ENCODE measurements at regions not wholly inside any gene's neighbourhood (a gene's known extent, or its start where the extent isn't known, plus 50 kb on each side); places are given as distances from the start of the nearest gene placed in this dataset.

DNA sequence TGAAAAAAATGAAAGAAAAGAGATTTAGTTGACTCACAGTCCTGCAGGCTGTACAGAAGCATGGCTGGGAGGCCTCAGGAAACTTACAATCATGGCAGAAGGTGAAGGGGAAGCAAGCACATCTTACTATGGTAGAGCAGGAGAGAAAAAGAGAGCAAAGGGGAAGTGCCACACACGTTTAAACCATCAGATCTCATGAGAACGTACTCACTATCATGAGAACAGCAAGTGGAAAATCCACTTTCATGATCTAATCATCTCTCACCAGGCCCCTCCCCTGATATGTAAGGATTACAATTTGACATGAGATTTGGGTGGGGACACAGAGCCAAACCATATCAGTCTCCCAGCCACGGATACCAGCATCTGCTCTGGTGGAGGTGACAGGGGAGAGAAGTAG lies 50.8 kb upstream of the CPOX start:
- no peak for DNase-seq (ENCODE audit: insufficient read length, low spot score)
- TF ChIP-seq, protein P1, sequence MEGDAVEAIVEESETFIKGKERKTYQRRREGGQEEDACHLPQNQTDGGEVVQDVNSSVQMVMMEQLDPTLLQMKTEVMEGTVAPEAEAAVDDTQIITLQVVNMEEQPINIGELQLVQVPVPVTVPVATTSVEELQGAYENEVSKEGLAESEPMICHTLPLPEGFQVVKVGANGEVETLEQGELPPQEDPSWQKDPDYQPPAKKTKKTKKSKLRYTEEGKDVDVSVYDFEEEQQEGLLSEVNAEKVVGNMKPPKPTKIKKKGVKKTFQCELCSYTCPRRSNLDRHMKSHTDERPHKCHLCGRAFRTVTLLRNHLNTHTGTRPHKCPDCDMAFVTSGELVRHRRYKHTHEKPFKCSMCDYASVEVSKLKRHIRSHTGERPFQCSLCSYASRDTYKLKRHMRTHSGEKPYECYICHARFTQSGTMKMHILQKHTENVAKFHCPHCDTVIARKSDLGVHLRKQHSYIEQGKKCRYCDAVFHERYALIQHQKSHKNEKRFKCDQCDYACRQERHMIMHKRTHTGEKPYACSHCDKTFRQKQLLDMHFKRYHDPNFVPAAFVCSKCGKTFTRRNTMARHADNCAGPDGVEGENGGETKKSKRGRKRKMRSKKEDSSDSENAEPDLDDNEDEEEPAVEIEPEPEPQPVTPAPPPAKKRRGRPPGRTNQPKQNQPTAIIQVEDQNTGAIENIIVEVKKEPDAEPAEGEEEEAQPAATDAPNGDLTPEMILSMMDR (IDR thresholded peaks at IDR 0.05; ENCODE audit: insufficient read depth, missing control alignments): no peak
- FAIRE-seq: no peak

DNA sequence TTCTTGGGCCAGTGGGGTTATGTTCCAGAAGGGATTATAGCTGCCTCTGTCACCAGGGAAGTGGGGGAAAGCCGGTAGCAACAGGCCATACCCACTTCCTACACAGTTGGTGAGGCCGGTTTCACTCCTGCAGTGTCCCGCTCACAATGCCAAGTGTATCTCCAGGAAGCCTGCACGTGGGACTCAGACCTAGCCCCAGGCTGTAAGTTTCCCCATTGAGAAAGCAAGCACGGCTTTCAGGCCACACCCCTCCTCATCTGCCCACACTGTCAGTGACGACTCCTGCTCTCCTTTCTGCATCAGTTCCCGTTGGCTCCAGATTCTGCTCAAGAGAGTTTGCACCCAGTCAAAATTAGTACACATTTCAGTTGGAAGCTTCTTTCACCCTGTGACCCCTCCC lies 51.6 kb upstream of the CPOX start:
- DNase-seq (ENCODE audit: insufficient read length, low spot score): no peak
- FAIRE-seq: no peak
- TF ChIP-seq, protein P1 (IDR thresholded peaks at IDR 0.05; ENCODE audit: insufficient read depth, missing control alignments): no peak

DNA sequence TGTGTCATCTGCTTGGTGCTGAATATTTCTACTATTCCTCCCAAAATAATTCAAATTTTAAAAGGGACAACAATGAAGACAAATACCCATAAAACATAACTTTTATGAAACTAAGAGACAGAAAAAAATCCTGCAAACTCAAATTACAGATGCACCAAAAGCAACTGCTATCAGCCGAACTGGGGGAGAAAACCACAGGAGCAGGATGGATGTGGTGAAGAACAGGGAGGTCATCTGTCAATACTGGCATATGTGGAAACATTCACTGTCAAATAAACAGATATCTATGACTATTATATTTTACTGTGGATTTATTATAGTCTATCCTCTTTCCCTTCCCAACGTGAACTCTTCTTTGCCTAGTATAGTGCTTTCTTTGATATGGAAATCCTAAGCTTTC lies 53.3 kb upstream of the CPOX start:
- FAIRE-seq (no peak), DNase-seq (ENCODE audit: insufficient read length, low spot score) (no peak)
- TF ChIP-seq, protein P1 (IDR thresholded peaks at IDR 0.05; ENCODE audit: insufficient read depth, missing control alignments): no peak

DNA sequence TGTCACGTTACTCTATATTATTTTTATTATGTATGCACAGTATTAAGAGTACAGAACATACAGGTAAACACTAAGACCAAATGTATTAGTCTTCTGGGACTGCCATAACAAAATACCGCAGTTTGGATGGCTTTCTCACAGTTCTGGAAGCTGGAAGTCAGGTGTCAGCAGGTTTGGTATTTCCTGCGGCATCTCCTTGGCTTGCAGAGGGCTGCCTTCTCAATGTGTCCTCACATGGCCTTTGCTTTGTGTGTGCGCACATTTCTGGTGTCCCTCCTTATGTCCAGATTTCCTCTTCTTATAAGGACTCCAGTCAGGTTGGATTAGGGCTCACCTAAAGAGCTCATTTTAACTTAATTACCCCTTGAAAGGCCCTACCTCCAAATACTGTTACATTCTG lies 53.8 kb upstream of the CPOX start:
- TF ChIP-seq, protein P1 (IDR thresholded peaks at IDR 0.05; ENCODE audit: insufficient read depth, missing control alignments): no peak
- FAIRE-seq: no peak

DNA sequence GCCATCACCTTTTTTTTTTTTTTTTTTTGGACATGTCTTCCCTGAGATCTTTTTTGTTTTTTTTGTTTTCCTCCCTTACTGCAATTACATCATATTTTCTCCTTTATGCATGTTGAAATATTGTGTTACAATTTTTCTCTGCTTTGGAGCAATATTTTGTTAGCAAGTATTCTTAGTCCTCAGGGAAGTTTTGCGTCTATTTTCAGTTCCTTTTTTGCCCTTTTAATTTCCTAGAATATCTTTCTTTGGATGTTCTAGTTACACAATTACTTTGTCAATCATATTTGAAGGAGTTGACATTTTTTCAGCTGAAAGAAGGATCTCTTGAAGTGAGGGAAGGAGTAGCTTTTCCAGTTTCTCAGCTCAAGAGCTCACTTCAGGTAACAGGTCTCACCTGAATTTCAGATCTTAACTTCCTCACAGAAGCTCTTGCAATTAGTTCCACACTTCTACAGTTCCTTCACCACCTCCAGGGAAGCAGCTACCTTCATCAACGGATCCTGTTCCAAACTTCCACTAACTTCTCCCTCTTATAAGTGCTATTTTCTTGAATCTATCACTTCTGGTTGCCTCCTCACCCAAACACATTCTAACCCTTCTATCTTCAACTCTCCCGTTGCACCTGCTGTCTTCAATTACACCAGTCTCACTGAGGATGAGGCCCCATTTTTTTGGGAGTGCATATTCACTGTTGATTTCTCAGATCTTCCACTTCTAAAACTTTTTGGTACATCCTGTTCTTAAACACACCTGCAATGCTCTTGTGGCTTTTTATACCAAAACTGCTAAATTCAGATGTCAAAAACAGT lies 57.8 kb upstream of the CPOX start:
- DNase-seq (ENCODE audit: insufficient read length, low spot score) (no peak), FAIRE-seq (no peak)
- TF ChIP-seq, protein P1 (IDR thresholded peaks at IDR 0.05; ENCODE audit: insufficient read depth, missing control alignments): no peak

More for the DNA sequence above, 53.8 kb upstream of the CPOX start:
- no peak for DNase-seq (ENCODE audit: insufficient read length, low spot score)

DNA sequence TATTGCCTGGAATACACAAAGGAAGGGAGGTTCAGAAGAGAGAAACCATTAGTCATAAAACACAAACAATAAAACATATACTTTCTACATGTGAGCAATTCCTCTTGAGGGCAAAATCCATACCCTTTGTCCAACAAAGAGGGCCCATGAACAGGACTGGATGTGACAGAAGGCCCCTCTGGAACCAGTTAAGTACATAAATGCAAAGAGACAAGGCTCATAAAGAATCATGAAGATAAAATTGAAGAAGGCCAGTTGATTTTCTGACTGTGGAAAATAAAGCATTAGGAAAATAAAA lies 58.3 kb upstream of the CPOX start:
- TF ChIP-seq, protein P1 (IDR thresholded peaks at IDR 0.05; ENCODE audit: insufficient read depth, missing control alignments): no peak
- FAIRE-seq (no peak), DNase-seq (ENCODE audit: insufficient read length, low spot score) (no peak)

DNA sequence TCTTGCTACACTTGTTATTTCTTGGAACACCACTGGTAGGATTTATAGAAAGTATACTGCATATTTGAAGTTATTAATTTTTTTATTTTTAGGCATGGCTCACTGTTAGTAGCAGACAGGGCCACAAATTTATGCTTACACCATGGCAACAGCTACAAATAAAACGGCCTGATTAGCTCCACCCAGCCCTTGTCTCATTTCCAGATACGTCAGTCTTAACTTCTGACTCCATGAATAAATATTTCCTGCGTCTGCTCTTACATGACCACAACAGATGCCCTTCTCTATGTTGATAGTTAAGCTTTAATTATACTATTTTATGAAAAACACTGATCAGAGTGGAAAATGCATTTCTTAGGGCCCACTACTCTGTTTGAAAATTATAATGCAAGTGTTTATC lies 62.3 kb upstream of the CPOX start:
- DNase-seq (ENCODE audit: insufficient read length, low spot score): no peak
- TF ChIP-seq, protein P1 (IDR thresholded peaks at IDR 0.05; ENCODE audit: insufficient read depth, missing control alignments): no peak
- FAIRE-seq: no peak

Measured in D721Med (cell line).